HEK293 (cell line): ENCODE measurements at regions not wholly inside any gene's neighbourhood (a gene's known extent, or its start where the extent isn't known, plus 50 kb on each side); places are given as distances from the start of the nearest gene placed in this dataset.

Experiments used
- ATF2 ChIP-seq: fragments of 450-650 bp; formaldehyde crosslinking; IDR thresholded peaks from 2 replicates; pipeline ENCODE4 v1.5.1; 2016; ENCODE audit warnings: missing biosample characterization, missing genetic modification characterization, low read depth
- CTCF ChIP-seq: fragments of 450-650 bp; formaldehyde crosslinking; IDR thresholded peaks from 2 replicates; pipeline ENCODE4 v1.5.1; 2016; ENCODE audit warnings: missing biosample characterization, missing genetic modification characterization
- KLF10 ChIP-seq: fragments of 450-650 bp; IDR thresholded peaks from 2 replicates; pipeline ENCODE4 v1.5.1; 2018; ENCODE audit warnings: missing biosample characterization, mild to moderate bottlenecking, missing genetic modification characterization
- MYNN ChIP-seq: fragments of 450-650 bp; formaldehyde crosslinking; IDR thresholded peaks from 2 replicates; pipeline ENCODE4 v1.5.1; 2016; ENCODE audit warnings: missing biosample characterization, missing genetic modification characterization, borderline replicate concordance
- PRDM6 ChIP-seq: fragments of 450-650 bp; formaldehyde crosslinking; IDR thresholded peaks from 2 replicates; pipeline ENCODE4 v1.5.1; 2017; ENCODE audit warnings: missing biosample characterization, missing genetic modification characterization
- SP2 ChIP-seq: fragments of 450-650 bp; formaldehyde crosslinking; IDR thresholded peaks from 2 replicates; pipeline ENCODE4 v1.5.1; 2016; ENCODE audit warnings: missing biosample characterization, missing genetic modification characterization
- TRIM28 ChIP-seq: IDR thresholded peaks from 2 replicates; pipeline ENCODE4 v1.6.1; 2011; ENCODE audit warnings: low read length, control low read depth, borderline replicate concordance
- TSHZ1 ChIP-seq: fragments of 450-650 bp; formaldehyde crosslinking; IDR thresholded peaks from 2 replicates; pipeline ENCODE4 v1.5.1; 2016; ENCODE audit warnings: missing biosample characterization, missing genetic modification characterization, borderline replicate concordance
- ZNF112 ChIP-seq: fragments of 450-650 bp; formaldehyde crosslinking; IDR thresholded peaks from 2 replicates; pipeline ENCODE4 v1.5.0; 2017; ENCODE audit warnings: missing biosample characterization, missing genetic modification characterization
- ZNF155 ChIP-seq: fragments of 450-650 bp; formaldehyde crosslinking; IDR thresholded peaks from 2 replicates; pipeline ENCODE4 v1.5.1; 2016; ENCODE audit warnings: missing biosample characterization, missing genetic modification characterization
- ZNF23 ChIP-seq: fragments of 450-650 bp; formaldehyde crosslinking; IDR thresholded peaks from 2 replicates; pipeline ENCODE4 v1.5.1; 2016; ENCODE audit warnings: missing biosample characterization, missing genetic modification characterization, borderline replicate concordance
- ZNF24 ChIP-seq: fragments of 450-650 bp; formaldehyde crosslinking; IDR thresholded peaks from 2 replicates; pipeline ENCODE4 v1.5.1; 2016; ENCODE audit warnings: missing biosample characterization, missing genetic modification characterization
- ZNF785 ChIP-seq: fragments of 450-650 bp; formaldehyde crosslinking; IDR thresholded peaks from 2 replicates; pipeline ENCODE4 v1.5.1; 2016; ENCODE audit warnings: missing biosample characterization, missing genetic modification characterization
- ZNF830 ChIP-seq: fragments of 450-650 bp; IDR thresholded peaks from 2 replicates; pipeline ENCODE4 v1.5.0; 2018; ENCODE audit warnings: missing biosample characterization, missing genetic modification characterization, low read depth, mild to moderate bottlenecking, moderate library complexity

- no peak for TF ChIP-seq CTCF
- TF ChIP-seq ZNF830 (tag by site-specific recombination), result no peak
- no peak for TF ChIP-seq TSHZ1 (tag by site-specific recombination)
- TF ChIP-seq SP2 (tag by site-specific recombination), result no peak
- no peak for TF ChIP-seq ZNF112 (tag by site-specific recombination)
- TF ChIP-seq ZNF24 (tag by site-specific recombination), result no peak
- no peak for TF ChIP-seq TRIM28
- no peak for TF ChIP-seq ZNF155 (tag by site-specific recombination)
- TF ChIP-seq ZNF23 (tag by site-specific recombination), result no peak
- TF ChIP-seq MYNN (tag by site-specific recombination), result no peak
- no peak for TF ChIP-seq ATF2 (tag by site-specific recombination)
- no peak for TF ChIP-seq ZNF785 (tag by site-specific recombination)
- TF ChIP-seq PRDM6 (tag by site-specific recombination), result no peak
- no peak for TF ChIP-seq KLF10 (tag by site-specific recombination)
These were observed 308.2 kb downstream of the ADGRD1 start for GRCh38 chr12:131261906-131262305.
